ENCODE measurements at regions not wholly inside any gene's neighbourhood (a gene's known extent, or its start where the extent isn't known, plus 50 kb on each side); places are given as distances from the start of the nearest gene placed in this dataset.

- Mint-ChIP-seq H3K27me3 (ENCODE audit: low read depth, unreplicated experiment) (peaks cover 63% of the 10 kb centered on the region), H3K4me1 (ENCODE audit: low read depth, unreplicated experiment) (no peaks in the 10 kb centered on the region), H3K9me3 (ENCODE audit: unreplicated experiment) (no peaks in the 10 kb centered on the region), H3K27ac (ENCODE audit: unreplicated experiment) (no peak overlapping the region), H3K4me3 (ENCODE audit: unreplicated experiment) (no peak overlapping the region), H3K36me3 (ENCODE audit: low read depth, unreplicated experiment) (no peaks in the 10 kb centered on the region)
- Histone ChIP-seq H3K79me2 (ENCODE audit: insufficient read depth, low read length) (no peaks in the 10 kb centered on the region), H3K9ac (ENCODE audit: low read length) (no peak overlapping the region), H3K4me3 (ENCODE audit: insufficient read depth, low read depth, low read length) (no peak overlapping the region), H3K4me1 (ENCODE audit: insufficient read depth, low read length) (no peaks in the 10 kb centered on the region), H3K36me3 (ENCODE audit: insufficient read depth, low read length) (no peaks in the 10 kb centered on the region), H2AFZ (ENCODE audit: low read depth, low read length) (no peak overlapping the region), H3K27me3 (ENCODE audit: insufficient read depth, low read length) (no peaks in the 10 kb centered on the region), H3K9me3 (ENCODE audit: insufficient read depth, low read depth, low read length) (no peaks in the 10 kb centered on the region), H3K4me2 (ENCODE audit: low read length) (no peak overlapping the region), H4K20me1 (ENCODE audit: insufficient read depth, low read length) (no peaks in the 10 kb centered on the region), H3K27ac (ENCODE audit: low read depth, low read length) (no peak overlapping the region)
- DNase-seq (ENCODE audit: low read depth) (no peak), FAIRE-seq (no peak)
- TF ChIP-seq CTCF (IDR thresholded peaks at IDR 0.05; ENCODE audit: insufficient read depth, low read depth, low read length) (no peak), EZH2 (IDR thresholded peaks at IDR 0.05; ENCODE audit: insufficient read depth, low read length) (no peak)
Observed at GRCh38 chr18:47457614-47458013, 206.2 kb upstream of the SKOR2 start.

GRCh38 chr18:47453038-47453437 is 201.6 kb upstream of the SKOR2 start:
- DNase-seq (ENCODE audit: low read depth) (no peak), FAIRE-seq (no peak)

More at GRCh38 chr18:47453038-47453437, 201.6 kb upstream of the SKOR2 start:
- H3K79me2 ChIP-seq (ENCODE audit: insufficient read depth, low read length), result no peaks in the 10 kb centered on the region
- no peaks in the 10 kb centered on the region for H3K36me3 ChIP-seq (ENCODE audit: insufficient read depth, low read length)
- no peaks in the 10 kb centered on the region for H4K20me1 ChIP-seq (ENCODE audit: insufficient read depth, low read length)
- H3K4me3 ChIP-seq (ENCODE audit: insufficient read depth, low read depth, low read length), result no peak overlapping the region
- Mint-ChIP-seq H3K4me1 (ENCODE audit: low read depth, unreplicated experiment) (no peaks in the 10 kb centered on the region), H3K27me3 (ENCODE audit: low read depth, unreplicated experiment) (peaks cover 49% of the 10 kb centered on the region), H3K4me3 (ENCODE audit: unreplicated experiment) (no peak overlapping the region), H3K9me3 (ENCODE audit: unreplicated experiment) (no peaks in the 10 kb centered on the region), H3K27ac (ENCODE audit: unreplicated experiment) (no peak overlapping the region), H3K36me3 (ENCODE audit: low read depth, unreplicated experiment) (no peaks in the 10 kb centered on the region)
- H3K27ac ChIP-seq (ENCODE audit: low read depth, low read length), result no peak overlapping the region
- TF ChIP-seq EZH2 (IDR thresholded peaks at IDR 0.05; ENCODE audit: insufficient read depth, low read length) (no peak), CTCF (IDR thresholded peaks at IDR 0.05; ENCODE audit: insufficient read depth, low read depth, low read length) (no peak)
- no peaks in the 10 kb centered on the region for H3K27me3 ChIP-seq (ENCODE audit: insufficient read depth, low read length)
- no peak overlapping the region for H3K4me2 ChIP-seq (ENCODE audit: low read length)
- no peak overlapping the region for H2AFZ ChIP-seq (ENCODE audit: low read depth, low read length)
- no peaks in the 10 kb centered on the region for H3K4me1 ChIP-seq (ENCODE audit: insufficient read depth, low read length)
- no peaks in the 10 kb centered on the region for H3K9me3 ChIP-seq (ENCODE audit: insufficient read depth, low read depth, low read length)
- H3K9ac ChIP-seq (ENCODE audit: low read length), result no peak overlapping the region

Data from astrocyte (in vitro differentiated cells and primary cell).